Lung (tissue), 11 donors: ENCODE measurements at regions not wholly inside any gene's neighbourhood (a gene's known extent, or its start where the extent isn't known, plus 50 kb on each side); places are given as distances from the start of the nearest gene placed in this dataset.

Source experiments
- ATAC-seq: fragments of 200-7000 bp; cut with Tn5 transposase; one replicate; pipeline ENCODE4 v1.9.1; 2020; ENCODE audit warnings: moderate number of reproducible peaks; ENCODE audit not compliant: insufficient read depth, low FRiP score
- DNase-seq, 3 donors: peaks; one replicate each; pipeline ENCODE4 v3.0.0-alpha.2; 2013 to 2017
- H3K27ac ChIP-seq, 2 donors: one replicate each; pipeline ENCODE4 v1.5.1; 2013; ENCODE audit warnings: mild to moderate bottlenecking in 2 of 2, moderate library complexity in 2 of 2, control low read depth in 1 of 2, inconsistent platforms in 1 of 2, low read depth in 1 of 2, low read length in 1 of 2
- H3K27me3 ChIP-seq, 3 donors: one replicate each; pipeline ENCODE4 v1.5.1; 2013; ENCODE audit warnings: low read length in 2 of 3; ENCODE audit not compliant: control insufficient read depth in 3 of 3, insufficient read depth in 3 of 3
- H3K36me3 ChIP-seq, 4 donors: one replicate each; pipeline ENCODE4 v1.5.1; 2013; ENCODE audit warnings: low read length in 4 of 4, mild to moderate bottlenecking in 1 of 4, moderate library complexity in 1 of 4; ENCODE audit not compliant: control insufficient read depth in 4 of 4, insufficient read depth in 4 of 4
- H3K4me1 ChIP-seq, 5 donors: one replicate each; pipeline ENCODE4 v1.5.1; 2013; ENCODE audit warnings: low read length in 5 of 5, mild to moderate bottlenecking in 2 of 5, moderate library complexity in 1 of 5; ENCODE audit not compliant: control insufficient read depth in 5 of 5, insufficient read depth in 5 of 5
- H3K4me3 ChIP-seq: one replicate; pipeline ENCODE4 v1.5.1; 2013; ENCODE audit warnings: mild to moderate bottlenecking, control low read depth, moderate library complexity
- H3K9ac ChIP-seq, 2 donors: one replicate each; pipeline ENCODE4 v1.5.1; 2013; ENCODE audit warnings: low read length in 2 of 2, control low read depth in 1 of 2; ENCODE audit not compliant: insufficient read depth in 1 of 2
- H3K9me3 ChIP-seq, 4 donors: one replicate each; pipeline ENCODE4 v1.5.1; 2013; ENCODE audit warnings: low read length in 3 of 4, mild to moderate bottlenecking in 1 of 4, moderate library complexity in 1 of 4; ENCODE audit not compliant: control insufficient read depth in 4 of 4, insufficient read depth in 3 of 4
- WGBS, 2 donors: extraction: QIAGEN DNeasy Blood & Tissue Kit; methylation state at CpG; one replicate each; pipeline ENCODE4 v1.1.7; 2013; 5-methylcytosine and 5-hydroxymethylcytosine counted together
- TF ChIP-seq, protein P1 (sequence below): IDR thresholded peaks from 2 replicates; pipeline ENCODE4 v1.5.1; 2012; ENCODE audit warnings: mild to moderate bottlenecking; ENCODE audit errors: control extremely low read depth, extremely low read depth
- donor health status: control.
- donor health status: control.
- donor health status: Bipolar disorder and iron deficiency.
- donor health status: healthy.
- donor health status: DM: yes; HTN: yes; CAD: no.

GRCh38 chr1:96048572-96049212 lies 672.9 kb upstream of the PTBP2 start:
- 84 to 87% methylated on average over 2 of the region's 2 CpGs for WGBS, 2 donors
- ATAC-seq = no peak

GRCh38 chr1:96049759-96050409 lies 671.7 kb upstream of the PTBP2 start:
- Histone ChIP-seq H3K4me1 (no peaks in the 10 kb centered on the region), H3K9ac (no peak overlapping the region), H3K36me3 (no peaks in the 10 kb centered on the region), H3K27me3 (no peaks in the 10 kb centered on the region), H3K27ac (no peak overlapping the region), H3K4me3 (no peak overlapping the region), H3K9me3 (peaks cover 0 to 2% (median 0%) of the 10 kb centered on the region in 4 donors)
- 44 to 59% methylated on average over 3 of the region's 3 CpGs for WGBS, 2 donors
- TF ChIP-seq, protein P1, sequence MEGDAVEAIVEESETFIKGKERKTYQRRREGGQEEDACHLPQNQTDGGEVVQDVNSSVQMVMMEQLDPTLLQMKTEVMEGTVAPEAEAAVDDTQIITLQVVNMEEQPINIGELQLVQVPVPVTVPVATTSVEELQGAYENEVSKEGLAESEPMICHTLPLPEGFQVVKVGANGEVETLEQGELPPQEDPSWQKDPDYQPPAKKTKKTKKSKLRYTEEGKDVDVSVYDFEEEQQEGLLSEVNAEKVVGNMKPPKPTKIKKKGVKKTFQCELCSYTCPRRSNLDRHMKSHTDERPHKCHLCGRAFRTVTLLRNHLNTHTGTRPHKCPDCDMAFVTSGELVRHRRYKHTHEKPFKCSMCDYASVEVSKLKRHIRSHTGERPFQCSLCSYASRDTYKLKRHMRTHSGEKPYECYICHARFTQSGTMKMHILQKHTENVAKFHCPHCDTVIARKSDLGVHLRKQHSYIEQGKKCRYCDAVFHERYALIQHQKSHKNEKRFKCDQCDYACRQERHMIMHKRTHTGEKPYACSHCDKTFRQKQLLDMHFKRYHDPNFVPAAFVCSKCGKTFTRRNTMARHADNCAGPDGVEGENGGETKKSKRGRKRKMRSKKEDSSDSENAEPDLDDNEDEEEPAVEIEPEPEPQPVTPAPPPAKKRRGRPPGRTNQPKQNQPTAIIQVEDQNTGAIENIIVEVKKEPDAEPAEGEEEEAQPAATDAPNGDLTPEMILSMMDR = no peak
- ATAC-seq (no peak), DNase-seq (no peak)

More at GRCh38 chr1:96048572-96049212, 672.9 kb upstream of the PTBP2 start:
- Histone ChIP-seq H3K27me3 (no peaks in the 10 kb centered on the region), H3K9me3 (peaks cover 0 to 2% (median 0%) of the 10 kb centered on the region in 4 donors), H3K27ac (no peak overlapping the region), H3K4me1 (no peaks in the 10 kb centered on the region), H3K9ac (no peak overlapping the region), H3K4me3 (no peak overlapping the region), H3K36me3 (no peaks in the 10 kb centered on the region)
- no peak for DNase-seq
- TF ChIP-seq, protein P1 = no peak

GRCh38 chr1:96059276-96059675 lies 662.3 kb upstream of the PTBP2 start:
- H3K9me3 ChIP-seq = no peaks in the 10 kb centered on the region
- TF ChIP-seq, protein P1 = no peak
- WGBS, 2 donors = 68 to 71% methylated on average over 1 of the region's 1 CpG
- H3K9ac ChIP-seq = no peak overlapping the region
- H3K4me1 ChIP-seq = no peaks in the 10 kb centered on the region
- no peaks in the 10 kb centered on the region for H3K36me3 ChIP-seq
- H3K27me3 ChIP-seq = no peaks in the 10 kb centered on the region
- ATAC-seq (no peak), DNase-seq (no peak)
- no peak overlapping the region for H3K27ac ChIP-seq
- H3K4me3 ChIP-seq = no peak overlapping the region
